ENCODE measurements at regions not wholly inside any gene's neighbourhood (a gene's known extent, or its start where the extent isn't known, plus 50 kb on each side); places are given as distances from the start of the nearest gene placed in this dataset.
"Not testable (repeated sequence)": the region's sequence is repeated elsewhere in the genome, so short reads cannot be mapped to it uniquely, and the experiment has no call there.

DNA sequence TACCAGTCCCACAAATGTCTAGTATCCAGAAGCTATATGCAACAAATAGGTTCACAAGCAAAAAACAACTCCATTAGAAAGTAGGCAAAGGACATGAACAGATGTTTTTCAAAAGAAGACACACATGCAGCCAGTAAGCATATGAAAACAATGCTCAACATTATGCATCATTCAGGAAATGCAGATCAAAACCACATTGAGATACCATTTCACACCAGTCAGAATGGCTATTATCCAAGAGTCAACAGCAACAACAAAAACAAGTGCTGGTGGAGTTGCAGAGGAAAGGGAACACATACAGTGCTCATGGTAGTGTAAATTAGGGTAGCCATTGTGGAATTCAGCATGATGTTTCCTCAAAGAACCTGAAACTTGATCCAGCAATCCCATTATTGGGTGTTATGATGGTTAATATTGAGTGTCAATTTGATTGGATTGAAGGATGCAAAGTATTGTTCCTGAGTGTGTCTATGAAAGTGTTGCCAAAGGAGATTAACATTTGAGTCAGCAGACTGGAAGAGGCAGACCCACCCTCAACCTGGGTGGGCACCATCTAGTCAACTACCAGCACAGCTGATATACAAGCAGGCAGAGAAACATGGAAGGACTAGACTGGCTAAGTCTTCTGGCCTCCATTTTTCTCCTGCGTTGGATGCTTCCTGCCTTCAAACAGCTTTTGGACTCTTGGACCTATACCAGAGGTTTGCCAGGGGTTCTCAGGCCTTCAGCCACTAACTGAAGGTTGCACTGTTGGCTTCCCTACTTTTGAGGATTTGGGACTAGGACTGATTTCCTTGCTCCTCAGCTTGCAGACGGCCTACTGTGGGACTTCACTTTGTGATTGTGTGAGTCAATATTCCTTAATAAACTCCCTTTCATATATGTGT is 218.4 kb upstream of the SEMA3D start:
- FAIRE-seq: no peak

DNA sequence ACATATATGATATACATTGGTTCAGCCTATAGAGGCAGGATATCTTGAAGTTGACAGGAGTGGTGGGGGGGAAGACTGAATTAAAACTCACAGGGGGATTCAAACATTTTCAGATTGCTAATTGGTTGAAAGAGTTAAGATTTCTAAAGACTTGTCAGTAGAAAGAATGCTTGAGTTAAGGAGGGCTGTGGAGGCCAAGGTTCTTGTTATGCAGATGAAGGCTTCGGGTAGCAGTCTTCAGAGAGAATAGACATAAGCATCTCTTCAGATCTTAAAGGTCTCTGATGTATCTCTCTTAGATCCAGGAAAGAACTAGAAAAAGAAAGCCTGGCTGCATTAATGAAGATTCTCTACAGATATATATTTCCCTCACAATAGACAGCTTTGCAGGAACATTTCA is 209.8 kb upstream of the SEMA3D start:
- no peak for FAIRE-seq

DNA sequence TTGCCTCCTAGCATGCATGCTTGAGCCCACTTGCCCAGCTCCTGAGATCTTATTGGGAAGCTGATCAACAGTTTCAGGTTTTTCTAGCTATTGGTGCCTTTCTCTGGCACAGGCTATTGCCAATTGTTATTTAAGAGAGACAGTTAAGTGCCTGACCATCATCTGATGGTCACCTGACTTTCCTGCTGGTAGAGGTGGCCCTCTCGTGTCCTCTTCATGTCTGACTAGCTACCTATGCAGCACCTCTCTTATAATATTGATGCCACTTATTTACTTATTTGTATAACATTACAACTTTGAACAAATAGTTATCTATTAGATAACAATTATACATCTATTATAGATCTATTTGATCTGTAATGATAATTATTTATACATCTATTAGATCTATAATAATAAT is 205.9 kb upstream of the SEMA3D start:
- no peak for FAIRE-seq

DNA sequence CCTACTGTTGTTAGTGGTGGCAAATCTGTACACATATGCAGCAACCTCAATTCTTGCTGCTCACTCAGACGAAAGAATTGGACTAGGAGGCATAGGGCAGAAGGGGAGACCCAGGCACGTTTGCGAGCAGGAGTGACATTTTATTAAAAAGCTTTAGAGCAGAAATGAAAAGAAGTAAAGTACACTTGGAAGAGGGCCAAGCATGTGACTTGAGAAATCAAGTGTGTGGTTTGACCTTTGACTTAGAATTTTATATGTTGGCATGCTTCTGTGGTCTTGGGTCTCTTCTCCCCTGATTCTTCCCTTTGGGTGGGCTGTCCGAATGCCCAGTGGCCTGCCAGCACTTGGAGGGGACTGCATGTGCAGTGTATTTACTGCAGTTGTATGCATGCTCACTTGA is 205.5 kb upstream of the SEMA3D start:
- no peak for FAIRE-seq

DNA sequence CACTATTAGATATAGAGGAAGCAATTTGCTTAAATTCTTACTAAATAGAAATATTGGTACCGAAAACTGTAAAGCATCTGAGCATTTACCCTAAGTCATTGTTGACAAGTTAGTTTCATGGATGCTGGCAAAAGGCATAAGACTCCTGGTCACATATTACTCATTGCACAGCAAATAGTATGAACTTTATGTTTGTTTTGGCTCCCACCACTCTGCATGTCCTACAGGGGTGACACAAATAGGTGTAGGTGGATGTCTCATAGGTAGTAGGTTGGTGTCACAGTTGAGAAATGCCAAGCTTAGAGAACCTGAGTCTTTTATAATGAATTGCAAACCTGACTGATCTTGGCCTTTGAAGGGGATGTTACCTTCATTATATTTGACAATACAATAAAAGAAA is 199.6 kb upstream of the SEMA3D start:
- FAIRE-seq: no peak

DNA sequence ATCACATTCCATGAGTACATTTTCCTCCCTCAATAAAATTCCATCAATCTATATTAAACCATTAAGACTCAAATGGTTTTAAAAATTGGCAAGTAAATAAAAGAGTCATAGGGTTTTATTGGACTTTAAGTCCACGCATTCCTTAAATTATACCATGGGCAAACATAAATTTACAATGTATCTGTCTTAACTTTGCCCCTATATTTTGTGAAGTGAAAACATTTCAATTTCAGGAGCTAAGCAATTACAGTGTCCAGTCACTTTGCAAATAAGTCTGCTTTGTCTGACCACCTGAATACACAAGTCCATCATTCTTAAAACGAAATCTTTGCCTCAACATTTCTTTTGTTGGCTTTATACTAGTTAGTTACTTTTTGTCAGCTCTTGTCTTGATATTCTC is 197.5 kb upstream of the SEMA3D start:
- no peak for FAIRE-seq

DNA sequence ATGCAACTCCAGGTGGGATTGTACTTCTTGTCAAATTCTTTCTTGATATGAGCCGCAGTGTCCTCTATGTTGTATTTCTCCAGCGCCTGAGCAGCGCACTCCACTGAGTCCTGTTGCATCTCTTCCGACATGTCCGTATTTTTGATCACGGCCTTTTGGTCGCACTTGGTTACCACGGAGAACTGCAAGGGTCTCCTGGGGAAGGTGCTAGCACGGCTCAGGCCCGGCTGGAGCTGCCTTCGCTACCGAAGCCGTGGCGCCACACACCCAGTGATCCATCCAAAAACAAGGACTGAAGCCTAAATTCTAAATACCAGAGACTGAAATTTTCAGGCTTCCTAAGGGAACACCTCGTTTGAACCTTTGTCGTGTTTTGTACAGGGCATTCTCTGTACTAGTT is 194.4 kb upstream of the SEMA3D start:
- FAIRE-seq: no peak

DNA sequence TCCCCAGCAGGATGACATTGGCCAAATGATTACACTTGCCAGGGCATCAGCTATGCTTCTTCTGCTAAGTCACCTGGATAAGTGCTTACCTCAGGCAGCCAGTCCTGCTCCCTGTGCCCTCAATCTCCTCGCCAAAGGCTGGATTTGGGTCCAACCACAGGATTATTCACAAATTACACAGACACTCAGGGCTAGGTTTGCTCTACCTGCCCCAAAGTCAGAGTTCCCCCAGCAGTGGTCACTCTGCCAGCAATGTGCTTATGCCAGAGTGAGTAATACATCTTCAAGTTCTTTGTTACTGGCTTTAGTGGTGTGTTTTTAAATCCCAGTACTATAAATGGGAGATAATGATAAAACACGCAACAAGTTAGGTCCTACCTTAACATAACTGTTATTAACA is 189.7 kb upstream of the SEMA3D start:
- FAIRE-seq: no peak

DNA sequence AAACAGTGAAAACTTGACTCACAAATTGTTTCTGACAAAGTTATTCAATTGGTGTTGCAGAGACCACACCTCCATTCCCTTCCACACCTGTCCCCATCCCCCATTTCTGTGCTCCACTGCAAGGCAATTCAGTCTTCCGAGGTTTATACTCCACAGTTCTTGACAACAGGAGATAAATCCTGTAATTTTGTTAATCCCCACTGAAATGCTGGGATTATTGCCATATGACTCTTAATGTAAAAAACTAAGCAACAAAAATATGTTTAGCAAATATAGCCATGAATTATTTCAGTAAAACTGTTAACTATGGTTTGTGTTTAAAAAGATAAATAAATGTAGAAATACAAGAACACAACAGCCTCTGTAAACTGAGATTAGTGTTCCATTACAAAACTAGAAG is 170.1 kb upstream of the SEMA3D start:
- FAIRE-seq: no peak

DNA sequence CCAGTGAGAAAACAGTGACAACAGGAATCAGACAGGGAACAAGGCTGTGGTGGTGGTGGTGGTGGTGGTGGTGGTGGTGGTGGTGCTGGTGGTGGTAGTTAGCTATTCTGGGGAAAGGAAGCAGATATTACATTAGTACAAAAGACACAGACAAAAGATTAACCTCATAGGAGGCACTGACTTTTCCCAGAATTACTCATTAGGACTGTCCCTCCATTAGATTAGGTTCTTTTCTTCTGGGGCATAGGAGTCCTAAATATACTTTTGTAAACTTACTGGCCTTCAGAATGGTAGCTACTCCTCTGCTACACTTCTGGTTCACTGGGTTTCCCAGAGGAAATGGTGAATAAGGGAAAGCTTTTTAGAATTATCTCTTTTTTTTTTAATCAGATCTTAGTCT is 156.6 kb upstream of the SEMA3D start:
- no peak for FAIRE-seq

DNA sequence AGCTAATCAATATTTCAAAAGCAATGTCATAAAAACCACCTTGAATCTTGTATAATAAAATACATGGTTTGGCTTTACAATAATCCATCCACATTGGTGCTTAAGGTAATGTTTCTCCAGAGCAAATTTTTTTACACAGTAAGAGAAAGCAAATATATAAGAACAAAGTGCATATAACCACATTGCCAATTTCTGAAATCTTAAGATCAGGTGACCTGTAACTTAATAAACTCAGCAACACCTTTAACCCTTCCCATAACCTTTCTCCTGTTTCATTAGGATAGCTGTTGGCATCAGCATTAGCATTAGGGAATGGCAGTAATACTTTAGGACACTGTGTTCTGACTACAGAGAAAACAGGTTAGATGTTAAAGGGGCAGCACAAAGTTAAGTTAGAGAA is 155.9 kb upstream of the SEMA3D start:
- FAIRE-seq: no peak

DNA sequence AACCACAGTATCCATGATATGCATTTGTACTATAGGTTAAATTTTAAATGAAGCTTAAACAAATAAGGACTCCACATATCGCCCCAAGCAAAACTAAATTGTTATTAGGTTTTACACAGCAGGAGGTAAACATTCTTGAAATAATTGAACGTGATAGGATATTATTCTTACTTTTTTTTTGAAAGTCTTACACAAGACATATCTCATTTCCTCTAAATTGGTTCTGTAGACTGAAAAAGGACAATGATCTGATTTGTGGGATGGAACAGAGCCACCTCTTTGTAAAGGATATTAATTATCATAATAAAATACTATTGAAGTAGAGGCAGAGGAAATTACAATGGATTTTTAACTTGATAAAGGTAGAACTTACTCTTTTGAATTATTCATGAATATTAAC is 155.1 kb upstream of the SEMA3D start:
- no peak for FAIRE-seq

DNA sequence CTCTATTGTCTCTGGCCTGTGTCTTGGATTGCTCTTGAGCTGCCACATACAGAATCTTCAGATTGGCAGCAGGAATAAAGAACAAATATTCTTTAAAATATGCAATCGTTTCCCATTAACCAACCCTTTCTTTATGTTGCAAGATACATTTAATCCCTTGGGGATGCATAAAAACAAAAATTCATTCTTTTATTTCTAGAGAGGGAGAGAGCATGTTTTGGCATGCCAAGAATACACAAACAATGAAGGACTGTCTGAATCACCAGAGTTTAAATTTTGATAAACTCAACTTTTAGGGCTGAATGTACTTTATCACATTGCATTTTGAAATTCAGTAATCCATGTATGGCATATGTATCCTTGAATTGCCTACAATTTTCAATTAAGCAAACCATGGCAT is 154.3 kb upstream of the SEMA3D start:
- FAIRE-seq: no peak

DNA sequence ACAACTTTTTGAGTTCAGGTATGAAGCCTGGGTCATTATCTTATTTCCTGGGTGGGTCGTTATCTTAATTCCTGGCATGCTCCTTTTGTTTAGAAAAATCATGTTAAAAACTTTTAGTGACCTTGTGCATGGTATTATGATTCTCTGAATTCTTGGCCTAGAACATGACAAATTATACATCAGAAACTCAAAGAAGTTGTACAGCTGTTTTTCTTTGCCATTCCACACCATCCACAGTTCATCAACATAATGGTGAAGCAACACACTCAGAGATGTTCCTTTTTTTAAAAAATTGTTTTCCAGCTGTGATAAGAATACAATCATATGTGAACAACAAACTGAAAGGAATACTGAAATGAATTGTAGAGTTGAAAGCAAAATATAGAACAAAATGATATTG is 149.2 kb upstream of the SEMA3D start:
- FAIRE-seq: no peak

DNA sequence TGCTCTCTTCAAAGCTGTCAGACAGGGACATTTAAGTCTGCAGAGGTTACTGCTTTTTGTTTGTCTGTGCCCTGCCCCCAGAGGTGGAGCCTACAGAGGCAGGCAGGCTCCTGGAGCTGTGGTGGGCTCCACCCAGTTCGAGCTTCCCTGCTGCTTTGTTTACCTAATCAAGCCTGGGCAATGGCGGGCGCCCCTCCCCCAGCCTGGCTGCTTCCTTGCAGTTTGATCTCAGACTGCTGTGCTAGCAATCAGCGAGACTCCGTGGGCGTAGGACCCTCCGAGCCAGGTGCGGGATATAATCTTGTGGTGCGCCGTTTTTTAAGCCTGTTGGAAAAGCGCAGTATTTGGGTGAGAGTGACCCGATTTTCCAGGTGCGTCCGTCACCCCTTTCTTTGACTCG is 148.3 kb upstream of the SEMA3D start:
- FAIRE-seq: not testable (repeated sequence)

DNA sequence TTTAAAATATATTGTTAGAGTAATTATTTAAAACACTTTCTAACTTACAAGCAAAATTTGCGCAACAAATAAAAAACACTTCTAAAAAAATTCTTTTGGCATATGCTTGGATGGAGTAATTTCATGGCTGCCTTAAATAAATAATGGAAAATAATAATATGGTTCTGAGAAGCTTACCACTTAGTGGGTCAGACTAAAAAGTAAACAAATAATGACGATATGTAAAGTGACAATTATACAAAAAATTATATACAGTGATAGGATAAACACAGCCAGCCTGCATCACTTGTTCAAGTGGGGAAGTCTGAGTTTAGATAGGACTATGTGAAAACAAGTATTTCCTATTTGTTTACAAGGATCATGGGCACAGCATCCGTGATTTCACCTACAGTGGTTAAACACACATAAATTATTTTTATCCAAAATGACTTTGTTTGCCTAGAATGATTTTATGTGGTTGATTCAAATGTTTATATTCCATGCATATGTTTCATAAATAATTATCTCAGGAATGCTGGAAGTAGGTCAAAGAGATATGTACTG is 141.7 kb upstream of the SEMA3D start:
- no peak for FAIRE-seq

DNA sequence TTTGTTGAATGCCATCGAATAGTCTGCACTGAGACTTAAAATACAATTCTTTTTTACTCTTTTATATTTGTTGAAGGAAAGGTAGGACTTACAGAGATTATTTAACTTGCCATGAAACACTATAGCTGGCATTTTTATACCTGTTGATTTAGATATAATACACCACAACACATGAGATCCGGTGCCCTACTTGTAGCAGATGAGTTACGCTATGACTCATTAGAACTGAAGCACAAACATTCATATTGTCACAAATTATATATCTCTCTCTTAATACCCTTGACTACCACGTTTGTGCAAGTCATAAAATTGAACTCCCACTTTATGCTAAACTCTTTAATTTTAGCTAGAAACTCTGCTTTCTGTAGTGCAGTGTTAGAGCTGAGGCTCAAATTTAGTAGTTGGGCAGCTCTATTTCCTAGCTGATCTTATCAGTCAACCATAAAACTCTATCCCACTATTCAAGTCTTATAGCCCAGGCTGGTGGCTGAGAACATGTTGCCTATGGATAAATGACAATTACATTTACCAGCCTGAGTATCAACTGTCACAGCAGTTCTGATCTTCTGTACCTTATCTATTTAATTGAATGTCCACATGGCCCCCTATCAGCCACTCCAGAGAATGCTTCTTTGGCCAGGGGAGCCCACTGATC is 137.4 kb upstream of the SEMA3D start:
- no peak for FAIRE-seq

DNA sequence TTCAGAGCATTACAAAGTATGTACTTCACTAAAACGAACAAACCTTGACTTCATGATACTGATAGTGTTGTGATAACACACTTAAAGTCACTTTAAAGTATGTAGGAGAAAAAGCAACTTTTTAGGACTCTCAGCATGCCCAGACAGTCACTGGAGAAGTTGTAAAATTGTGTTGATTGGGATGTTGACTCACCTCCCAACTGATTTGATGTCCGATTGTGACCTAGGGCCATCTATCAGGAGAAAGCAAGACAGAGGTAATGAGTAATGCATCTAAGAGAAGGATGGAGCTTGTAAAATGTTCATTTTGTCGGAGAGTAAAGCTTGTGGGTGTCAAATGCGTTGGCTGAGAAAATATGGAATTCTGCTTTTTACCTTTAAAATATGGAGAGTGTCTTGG is 135.4 kb upstream of the SEMA3D start:
- no peak for FAIRE-seq

DNA sequence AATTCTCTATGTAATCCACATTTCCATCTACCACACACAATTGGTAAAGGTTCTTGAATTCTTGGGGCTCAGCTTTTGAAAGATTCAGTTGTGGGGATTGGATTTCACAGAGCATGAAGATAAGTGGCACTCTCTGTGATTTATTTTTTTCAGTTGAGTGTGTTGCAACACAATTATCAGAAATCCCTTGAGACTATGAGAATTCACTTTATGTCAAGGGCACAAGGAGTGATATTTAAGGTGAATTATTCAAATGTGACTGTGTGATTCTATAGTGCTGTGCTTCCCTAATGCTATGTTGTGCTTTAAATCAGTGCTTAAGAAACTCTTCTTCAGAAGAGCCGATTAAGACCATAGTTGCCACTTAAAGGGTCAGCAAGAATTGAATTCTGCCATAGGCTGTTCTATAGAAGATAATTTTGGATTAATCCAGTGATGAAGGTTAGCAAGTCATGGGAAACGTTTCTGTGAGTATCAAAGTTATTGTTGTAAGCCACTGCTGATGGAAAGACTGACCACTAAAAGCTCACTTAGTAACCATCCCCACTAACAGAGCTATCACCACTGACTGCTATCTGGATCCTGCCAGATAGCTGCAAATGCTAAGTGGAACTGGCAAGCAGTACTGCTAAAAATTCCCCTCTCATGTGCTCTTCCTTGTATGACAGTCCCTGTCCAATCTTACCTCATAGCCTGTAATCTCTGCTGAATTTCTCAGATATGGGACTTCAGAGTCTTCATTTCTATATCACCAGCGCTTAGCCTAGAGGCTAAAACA is 134.0 kb upstream of the SEMA3D start:
- no peak for FAIRE-seq

DNA sequence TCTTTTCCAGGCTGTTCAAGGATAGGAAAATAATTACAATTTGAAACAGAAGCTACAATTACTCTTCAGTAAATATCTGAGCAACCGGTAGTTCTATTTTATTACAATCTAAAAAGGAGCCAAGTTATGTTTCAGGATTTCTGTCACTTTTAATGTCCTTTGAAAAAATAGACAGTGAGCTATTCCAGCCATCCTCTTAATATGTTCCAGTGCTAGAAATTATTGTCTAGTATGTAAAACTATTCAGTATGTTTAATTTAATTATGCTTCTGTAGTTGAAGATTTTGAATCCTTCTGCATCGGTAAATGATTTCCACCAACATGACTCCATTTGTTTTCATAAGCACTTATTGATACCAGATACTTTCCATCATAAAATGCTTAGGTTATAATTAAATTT is 129.6 kb upstream of the SEMA3D start:
- peak; percentile 21 for FAIRE-seq

DNA sequence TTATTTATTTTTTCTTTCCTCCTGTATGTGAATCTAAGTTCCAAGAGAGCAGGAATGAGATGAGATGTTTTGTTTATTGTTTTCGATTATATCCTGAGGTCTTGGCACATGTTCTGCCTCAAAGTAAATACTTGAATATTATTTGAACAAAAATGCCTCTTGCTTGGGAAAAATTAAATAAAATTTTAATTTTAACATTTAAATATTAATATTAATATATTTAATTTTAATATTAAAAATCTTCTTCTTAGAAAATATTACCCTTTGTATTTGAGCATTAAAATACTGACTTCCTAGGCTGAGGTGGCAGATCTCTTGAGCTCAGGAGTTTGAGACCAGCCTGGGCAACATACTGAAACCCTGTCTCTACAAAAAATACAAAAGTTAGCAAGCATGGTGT is 123.4 kb upstream of the SEMA3D start:
- FAIRE-seq: no peak

DNA sequence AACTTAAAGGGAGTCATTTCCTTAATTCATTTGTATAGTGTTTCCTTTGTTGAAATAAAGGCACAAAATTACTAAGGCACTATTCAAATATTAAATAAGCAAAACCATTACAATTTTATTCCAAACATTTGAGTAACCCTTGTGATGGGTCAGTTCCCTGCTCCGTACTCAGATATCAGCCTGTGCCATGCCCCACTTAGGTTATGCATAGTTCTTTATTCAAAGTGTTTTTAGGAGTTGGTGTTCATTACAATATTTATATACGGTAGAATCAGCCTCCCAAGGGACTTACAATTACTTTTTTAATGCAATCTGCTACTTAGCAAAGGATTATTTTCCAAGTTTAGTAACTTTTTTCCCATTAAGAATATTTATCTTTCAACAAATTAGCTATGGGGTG is 119.3 kb upstream of the SEMA3D start:
- FAIRE-seq: no peak

DNA sequence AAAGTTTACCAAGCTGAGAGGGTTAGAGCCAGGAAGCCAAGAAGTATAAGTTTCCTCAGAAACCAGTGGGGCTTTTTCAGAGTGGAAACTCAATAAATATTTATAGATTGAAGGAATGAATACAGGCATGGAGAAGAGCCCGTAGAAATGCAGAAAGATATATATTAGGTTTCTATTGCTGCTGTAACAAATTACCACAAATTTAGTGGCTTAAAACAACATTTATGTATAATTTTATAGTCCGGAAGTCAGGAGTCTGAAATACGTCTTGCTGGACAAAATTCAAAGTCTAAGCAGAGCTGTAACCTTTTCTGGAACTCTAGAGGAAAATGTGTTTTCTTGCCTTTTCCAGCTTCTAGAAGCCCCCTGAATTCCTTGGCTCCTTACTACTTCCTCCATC is 107.3 kb upstream of the SEMA3D start:
- FAIRE-seq: no peak

Data from endometrium (tissue), 2 donors.